Heart left ventricle (tissue), 16 donors: ENCODE measurements at regions not wholly inside any gene's neighbourhood (a gene's known extent, or its start where the extent isn't known, plus 50 kb on each side); places are given as distances from the start of the nearest gene placed in this dataset.

Experiments used
- ATAC-seq, 4 donors: fragments of 200-7000 bp; cut with Tn5 transposase; one replicate each; pipeline ENCODE4 v1.9.1; 2020 to 2022; ENCODE audit warnings: moderate library complexity in 4 of 4, mild to moderate bottlenecking in 3 of 4, moderate number of reproducible peaks in 1 of 4
- DNase-seq, 5 donors: peaks; one replicate each; pipeline ENCODE4 v3.0.0-alpha.2; 2020
- H3K27ac ChIP-seq, 12 donors: fragments of 200-600 bp; sonication (generic) in 4 of 12; one replicate each; pipeline versions ENCODE4 v1.5.0 to v1.8.0; 2016 to 2022; ENCODE audit warnings: mild to moderate bottlenecking in 2 of 12
- H3K27me3 ChIP-seq, 9 donors: fragments of 200-600 bp; sonication (generic) in 2 of 9; one replicate each; pipeline versions ENCODE4 v1.5.1 to v1.8.0; 2016 to 2022; ENCODE audit warnings: mild to moderate bottlenecking in 3 of 9
- H3K36me3 ChIP-seq, 9 donors: fragments of 200-600 bp; sonication (generic) in 2 of 9; one replicate each; pipeline versions ENCODE4 v1.5.0 to v1.8.0; 2018 to 2022; ENCODE audit warnings: mild to moderate bottlenecking in 2 of 9
- H3K4me1 ChIP-seq, 12 donors: fragments of 200-600 bp; sonication (generic) in 4 of 12; one replicate each; pipeline versions ENCODE4 v1.5.0 to v1.8.0; 2016 to 2022; ENCODE audit warnings: mild to moderate bottlenecking in 3 of 12
- H3K4me3 ChIP-seq, 12 donors: fragments of 200-600 bp; sonication (generic) in 4 of 12; one replicate each; pipeline versions ENCODE4 v1.5.0 to v1.8.0; 2017 to 2022; ENCODE audit warnings: mild to moderate bottlenecking in 9 of 12, moderate library complexity in 4 of 12
- H3K9me3 ChIP-seq, 12 donors: fragments of 200-600 bp; sonication (generic) in 4 of 12; one replicate each; pipeline versions ENCODE4 v1.5.0 to v1.8.0; 2016 to 2022; ENCODE audit warnings: mild to moderate bottlenecking in 1 of 12
- POLR2A ChIP-seq, 2 donors: fragments of 450-650 bp; IDR thresholded peaks; one replicate each; pipeline ENCODE4 v1.6.1; 2017; ENCODE audit warnings: antibody characterized with exemption in 2 of 2, mild to moderate bottlenecking in 2 of 2, moderate library complexity in 2 of 2
- WGBS, 4 donors: extraction: QIAGEN DNeasy Blood & Tissue Kit in 2 of 4; methylation state at CpG; one replicate each; pipeline versions ENCODE4 v1.1.5 to v1.1.7; 2013 to 2018; 5-methylcytosine and 5-hydroxymethylcytosine counted together
- intact Hi-C, 10 donors: fragments of 100-400 bp; cut with DNase I; formaldehyde crosslinking; loops; one replicate each; pipeline versions ENCODE4 v1.11.1 to v1.14.2; 2022
- TF ChIP-seq, protein P1 (sequence below), 12 donors: fragments of 200-600 bp; sonication (generic) in 4 of 12; IDR thresholded peaks; one replicate each; pipeline versions ENCODE4 v1.5.0 to v1.8.0; 2018 to 2022; ENCODE audit warnings: antibody characterized with exemption in 12 of 12, mild to moderate bottlenecking in 5 of 12
- donor health status: ischemic (EF 13 %, LVEDD 7.1; RV severe dilation, severe dysfunction).
- donor health status: healthy with polysubstance abuse.
- donor health status: DM: no; HTN: yes; CAD: no.
- donor health status: DM: no; HTN: no; CAD: no.
- donor health status: ischemic (EF 25% LVEDD 6.9; RV normal size, moderate dysfunction).
- donor health status: ischemic (EF 25% LVEDD 5.7; RV mildly dilated, moderate dysfunction).
- donor health status: healthy.
- donor health status: DM: yes; HTN: yes; CAD: no.
- donor health status: ischemic (EF 35%, LVEDD 5.7; RV mildly dilated, moderate dysfunction).
- donor health status: nonischemic (EF 11% LVEDD 7.7; RV severe dilation, severe dysfunction).
- donor health status: DM: yes; HTN: yes; CAD: no.
- donor health status: PGD.
- donor health status: ischemic (EF 29% LVEDD 5.4; RV normal size, mild dysfunction).
- donor health status: nonischemic (EF 23%, LVEDD 6.1; RV moderate dilation, normal function).

DNA sequence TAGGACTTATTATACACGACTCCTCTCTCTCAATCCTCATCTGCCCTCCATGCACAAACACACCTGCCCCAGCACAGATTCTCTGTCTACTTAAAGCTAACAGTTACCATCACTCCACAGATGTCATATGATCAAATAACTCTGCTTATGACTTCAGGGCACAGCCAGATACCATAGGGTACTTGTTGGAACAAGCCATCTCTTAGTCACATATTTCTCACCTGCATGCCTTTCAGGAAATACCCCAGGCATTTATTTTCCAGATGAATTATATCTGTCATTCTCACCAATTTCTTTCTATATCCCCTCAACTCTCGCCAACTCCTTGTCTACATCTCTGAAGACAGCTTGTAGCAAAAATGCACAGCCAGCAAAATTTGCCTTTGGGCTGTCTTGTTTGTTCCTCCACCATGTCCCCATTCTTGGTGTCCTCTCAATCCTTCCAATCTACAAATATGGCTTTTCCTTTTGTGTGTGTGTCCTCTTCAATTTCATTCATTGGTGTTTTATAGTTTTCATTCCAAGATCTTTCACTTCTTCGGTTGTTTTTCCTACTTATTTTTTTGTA is 353.9 kb upstream of the CAMK1G start:
- peaks cover 0 to 19% (median 1%) of the 10 kb centered on the region in 12 donors for H3K9me3 ChIP-seq
- peaks cover 9 to 30% (median 16%) of the 10 kb centered on the region in 9 donors for H3K27me3 ChIP-seq
- no peaks in the 10 kb centered on the region for H3K36me3 ChIP-seq
- no peak overlapping the region for H3K4me3 ChIP-seq
- ATAC-seq (no peak), DNase-seq (no peak)
- H3K4me1 ChIP-seq = no peaks in the 10 kb centered on the region
- 74 to 88% (median 81%) methylated on average over 3 of the region's 3 CpGs for WGBS, 4 donors
- TF ChIP-seq, protein P1, sequence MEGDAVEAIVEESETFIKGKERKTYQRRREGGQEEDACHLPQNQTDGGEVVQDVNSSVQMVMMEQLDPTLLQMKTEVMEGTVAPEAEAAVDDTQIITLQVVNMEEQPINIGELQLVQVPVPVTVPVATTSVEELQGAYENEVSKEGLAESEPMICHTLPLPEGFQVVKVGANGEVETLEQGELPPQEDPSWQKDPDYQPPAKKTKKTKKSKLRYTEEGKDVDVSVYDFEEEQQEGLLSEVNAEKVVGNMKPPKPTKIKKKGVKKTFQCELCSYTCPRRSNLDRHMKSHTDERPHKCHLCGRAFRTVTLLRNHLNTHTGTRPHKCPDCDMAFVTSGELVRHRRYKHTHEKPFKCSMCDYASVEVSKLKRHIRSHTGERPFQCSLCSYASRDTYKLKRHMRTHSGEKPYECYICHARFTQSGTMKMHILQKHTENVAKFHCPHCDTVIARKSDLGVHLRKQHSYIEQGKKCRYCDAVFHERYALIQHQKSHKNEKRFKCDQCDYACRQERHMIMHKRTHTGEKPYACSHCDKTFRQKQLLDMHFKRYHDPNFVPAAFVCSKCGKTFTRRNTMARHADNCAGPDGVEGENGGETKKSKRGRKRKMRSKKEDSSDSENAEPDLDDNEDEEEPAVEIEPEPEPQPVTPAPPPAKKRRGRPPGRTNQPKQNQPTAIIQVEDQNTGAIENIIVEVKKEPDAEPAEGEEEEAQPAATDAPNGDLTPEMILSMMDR (IDR thresholded peaks at IDR 0.05) = no peak
- TF ChIP-seq POLR2A (IDR thresholded peaks at IDR 0.05) = no peak
- intact Hi-C loops = no loop called here
- H3K27ac ChIP-seq = no peak overlapping the region

DNA sequence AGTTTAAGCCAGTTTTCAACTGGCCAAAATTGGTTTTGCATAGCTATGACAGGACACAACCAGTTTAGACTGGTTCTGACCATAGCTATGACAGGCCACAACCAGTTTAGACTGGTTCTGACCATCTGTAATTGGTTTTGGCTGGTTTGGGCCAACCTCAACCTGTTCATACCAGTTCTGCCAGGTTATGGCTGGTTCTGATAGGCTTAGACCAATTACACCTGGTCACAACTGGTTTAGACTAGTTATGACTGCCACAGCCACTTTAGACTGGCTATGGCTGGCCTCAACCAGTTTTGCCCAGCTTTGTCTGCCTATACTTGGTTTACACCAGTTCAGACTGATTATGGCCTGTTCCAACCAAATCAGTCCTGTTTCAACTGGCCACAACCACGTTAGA is 353.2 kb upstream of the CAMK1G start:
- Histone ChIP-seq H3K9me3 (peaks cover 0 to 19% (median 1%) of the 10 kb centered on the region in 12 donors), H3K36me3 (no peaks in the 10 kb centered on the region), H3K4me3 (no peak overlapping the region), H3K27me3 (peaks cover 9 to 28% (median 16%) of the 10 kb centered on the region in 9 donors), H3K27ac (no peak overlapping the region), H3K4me1 (no peaks in the 10 kb centered on the region)
- WGBS, 4 donors = 75 to 95% (median 88%) methylated on average over 1 of the region's 1 CpG
- ATAC-seq (no peak), DNase-seq (no peak)
- TF ChIP-seq, protein P1 (IDR thresholded peaks at IDR 0.05) = no peak
- no peak for TF ChIP-seq POLR2A (IDR thresholded peaks at IDR 0.05)
- intact Hi-C loops = no loop called here

DNA sequence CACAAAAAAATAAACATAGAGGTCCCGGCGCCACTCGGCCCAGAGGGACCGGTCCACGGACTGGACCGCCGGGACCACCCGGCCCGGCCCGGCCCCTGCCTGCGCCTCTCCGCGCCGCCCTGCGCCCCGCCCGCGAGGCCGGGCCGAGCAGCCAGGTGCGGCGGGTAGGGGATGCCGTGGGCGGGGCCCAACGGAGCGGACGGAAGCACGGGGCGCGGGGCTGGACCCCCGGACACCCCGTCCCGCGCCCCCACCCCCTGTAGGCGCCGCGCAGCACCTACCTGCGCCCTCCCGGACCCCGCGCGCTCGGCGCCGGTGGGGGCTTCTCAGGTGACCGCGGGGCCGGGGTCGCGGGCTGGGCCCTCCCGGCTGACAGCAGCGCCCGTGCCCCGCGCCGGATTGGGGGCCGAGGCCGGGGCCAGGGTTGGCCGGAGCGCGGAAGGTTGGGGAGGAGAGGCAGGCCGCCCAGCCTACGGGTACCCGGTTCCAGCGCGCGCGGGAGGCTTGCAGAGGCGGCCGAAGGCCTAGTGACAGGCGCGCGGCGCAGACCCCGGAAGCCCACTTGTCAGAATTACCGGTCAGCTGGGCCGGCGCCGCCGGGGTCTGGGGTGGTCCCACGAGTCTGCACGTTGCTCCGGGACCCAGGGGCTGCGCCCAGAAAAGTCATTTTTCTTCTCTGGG is 351.9 kb upstream of the CAMK1G start:
- H3K4me1 ChIP-seq = no peaks in the 10 kb centered on the region
- TF ChIP-seq, protein P1 (IDR thresholded peaks at IDR 0.05) = no peak
- TF ChIP-seq POLR2A (IDR thresholded peaks at IDR 0.05) = no peak
- 14 to 25% (median 16%) methylated on average over 37 to 84 of the region's 84 CpGs for WGBS, 4 donors
- peaks cover 0 to 19% (median 1%) of the 10 kb centered on the region in 12 donors for H3K9me3 ChIP-seq
- intact Hi-C loops = no loop called here
- no peak overlapping the region for H3K27ac ChIP-seq
- H3K27me3 ChIP-seq = peaks cover 9 to 28% (median 16%) of the 10 kb centered on the region in 9 donors
- no peaks in the 10 kb centered on the region for H3K36me3 ChIP-seq
- no peak overlapping the region for H3K4me3 ChIP-seq
- DNase-seq (no peak), ATAC-seq (no peak)

DNA sequence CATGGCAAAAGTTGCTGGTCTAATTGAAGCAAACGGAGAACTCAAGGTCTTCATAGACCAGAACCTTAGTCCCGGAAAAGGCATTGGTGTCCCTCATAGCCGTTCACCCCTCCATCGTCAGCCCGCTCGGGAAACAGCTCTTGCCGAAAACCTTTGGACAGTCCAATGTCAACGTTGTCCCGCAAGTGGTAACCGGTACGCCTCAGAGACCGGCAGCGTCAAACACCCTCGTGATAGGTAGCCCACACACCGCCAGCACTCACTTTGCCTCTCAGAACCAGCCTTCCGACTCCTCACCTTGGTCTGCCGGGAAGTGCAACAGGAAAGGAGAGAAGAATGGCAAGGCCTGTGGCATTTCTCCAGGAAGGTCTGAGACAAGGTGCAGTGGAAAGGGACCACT is 351.3 kb upstream of the CAMK1G start:
- WGBS, 4 donors = 90 to 95% (median 93%) methylated on average over 16 to 17 of the region's 17 CpGs
- Histone ChIP-seq H3K36me3 (no peaks in the 10 kb centered on the region), H3K27me3 (peaks cover 9 to 28% (median 16%) of the 10 kb centered on the region in 9 donors), H3K4me3 (no peak overlapping the region), H3K4me1 (no peaks in the 10 kb centered on the region), H3K9me3 (peaks cover 0 to 19% (median 1%) of the 10 kb centered on the region in 12 donors), H3K27ac (no peak overlapping the region)
- DNase-seq (no peak), ATAC-seq (no peak)
- TF ChIP-seq POLR2A (IDR thresholded peaks at IDR 0.05) = no peak
- TF ChIP-seq, protein P1 (IDR thresholded peaks at IDR 0.05) = no peak
- intact Hi-C loops = no loop called here
